NCI-H2196 treated with DMSO at 0.1 percent for 48 hours (cell line): ENCODE measurements at regions not wholly inside any gene's neighbourhood (a gene's known extent, or its start where the extent isn't known, plus 50 kb on each side); places are given as distances from the start of the nearest gene placed in this dataset.
"Not testable (repeated sequence)": the region's sequence is repeated elsewhere in the genome, so short reads cannot be mapped to it uniquely, and the experiment has no call there.

ENCODE experiments used
- DNase-seq: peaks from one replicate; lab custom pipeline; 2025; ENCODE audit not compliant: unreplicated experiment; lab: John Stamatoyannopoulos, UW

DNA sequence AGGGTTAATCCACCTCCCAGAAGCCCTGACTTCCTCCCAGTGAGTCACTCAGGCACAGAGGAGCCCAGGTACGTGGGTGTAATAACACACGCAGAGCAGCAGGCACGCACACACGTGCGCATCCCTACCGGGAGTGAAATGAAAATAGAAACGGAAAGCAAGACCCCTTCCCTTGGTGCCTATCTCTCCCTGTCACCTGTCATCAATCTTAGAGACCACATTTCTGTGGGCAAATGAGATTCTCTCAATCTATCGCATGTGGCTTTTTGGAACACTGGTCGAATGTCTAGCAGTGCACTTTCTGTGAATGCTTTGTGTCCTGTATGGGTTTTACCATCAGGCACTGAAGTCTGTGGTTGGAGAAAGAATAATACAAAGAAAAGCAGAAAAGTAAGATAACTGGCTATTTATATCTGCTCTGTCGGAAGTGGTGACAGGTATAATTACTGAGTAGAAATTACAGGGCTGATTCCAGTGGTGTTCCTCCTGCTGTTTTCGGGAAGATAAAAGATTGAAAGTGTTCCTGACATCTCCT, 137.7 kb upstream of the GRIA1 start:
- DNase-seq, result no peak

DNA sequence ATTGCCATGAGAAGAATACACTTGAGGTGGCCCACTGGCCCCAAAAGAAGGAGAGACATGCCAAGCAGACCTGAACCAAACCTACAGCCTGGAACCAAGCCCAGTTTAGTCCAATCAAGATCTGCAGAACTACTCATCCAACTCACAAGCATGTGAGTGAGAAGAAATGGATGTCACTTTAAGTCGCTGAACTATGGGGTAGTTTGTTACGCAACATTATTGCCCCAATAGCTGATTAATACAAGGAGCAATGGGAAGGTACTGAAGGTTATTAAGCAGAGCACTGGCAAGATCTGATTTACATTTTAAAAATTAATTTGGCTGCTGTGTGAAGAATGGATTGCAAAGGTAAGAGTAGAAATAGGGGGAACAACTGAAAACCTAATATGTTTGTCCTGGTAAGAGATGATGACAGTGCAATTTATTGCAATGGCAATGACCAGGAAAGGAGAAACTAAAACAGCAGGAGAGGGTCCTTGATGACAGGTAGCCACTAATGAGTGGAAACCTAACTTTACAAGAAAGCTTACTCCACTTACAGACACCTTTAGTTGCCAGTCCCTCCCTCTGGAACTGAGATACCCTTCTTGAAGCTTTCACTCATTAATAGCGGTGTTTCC, 132.9 kb upstream of the GRIA1 start:
- DNase-seq, result no peak

DNA sequence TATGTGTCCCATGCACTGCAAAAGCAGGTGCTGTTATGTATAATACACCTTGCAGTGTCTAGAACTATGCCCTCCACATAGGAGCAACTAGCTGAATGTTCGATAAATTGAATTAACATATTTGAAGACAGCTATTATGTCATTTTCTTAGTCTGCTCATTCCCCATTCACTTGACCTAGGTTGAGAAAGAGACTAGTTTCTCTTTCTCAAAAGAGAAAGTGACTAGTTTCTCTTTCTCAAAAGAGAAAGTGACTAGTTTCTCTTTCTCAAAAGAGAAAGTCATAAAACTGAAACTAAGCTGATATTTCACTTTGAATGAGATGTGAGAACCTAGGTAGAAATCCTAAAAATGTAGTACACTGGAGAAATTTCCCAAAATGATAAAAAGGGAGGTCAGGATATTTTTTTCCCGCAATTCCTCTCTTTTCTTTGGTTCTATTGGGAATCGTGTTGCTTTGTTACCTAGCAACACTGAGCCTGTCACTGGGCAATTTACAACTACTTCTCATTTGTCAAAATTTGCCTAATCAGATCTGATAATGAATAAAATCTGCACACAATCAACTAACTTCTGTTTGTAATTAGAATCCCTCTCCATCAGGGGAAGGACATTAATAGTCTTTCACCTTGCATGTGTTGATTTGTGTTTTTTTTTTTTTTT, 132.0 kb upstream of the GRIA1 start:
- DNase-seq, result no peak

DNA sequence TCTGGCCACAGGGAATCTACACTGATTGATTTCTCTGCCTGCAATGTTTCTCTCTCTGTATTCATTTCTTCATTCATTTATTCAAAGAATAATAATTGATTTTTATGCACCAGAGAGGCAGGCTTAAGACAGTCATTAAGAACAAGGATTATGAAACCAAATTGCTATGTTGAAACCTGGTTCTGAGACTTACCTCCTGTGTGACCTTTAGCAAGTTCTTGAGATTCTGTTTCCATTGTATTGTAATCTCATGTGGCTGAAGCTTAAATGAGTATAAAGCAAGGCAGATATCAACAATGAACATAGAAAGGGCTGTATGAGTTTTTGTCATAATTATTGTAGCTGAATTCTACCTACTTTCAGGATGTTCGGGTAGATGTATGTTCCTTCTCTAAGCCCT, 129.6 kb upstream of the GRIA1 start:
- DNase-seq, result no peak

DNA sequence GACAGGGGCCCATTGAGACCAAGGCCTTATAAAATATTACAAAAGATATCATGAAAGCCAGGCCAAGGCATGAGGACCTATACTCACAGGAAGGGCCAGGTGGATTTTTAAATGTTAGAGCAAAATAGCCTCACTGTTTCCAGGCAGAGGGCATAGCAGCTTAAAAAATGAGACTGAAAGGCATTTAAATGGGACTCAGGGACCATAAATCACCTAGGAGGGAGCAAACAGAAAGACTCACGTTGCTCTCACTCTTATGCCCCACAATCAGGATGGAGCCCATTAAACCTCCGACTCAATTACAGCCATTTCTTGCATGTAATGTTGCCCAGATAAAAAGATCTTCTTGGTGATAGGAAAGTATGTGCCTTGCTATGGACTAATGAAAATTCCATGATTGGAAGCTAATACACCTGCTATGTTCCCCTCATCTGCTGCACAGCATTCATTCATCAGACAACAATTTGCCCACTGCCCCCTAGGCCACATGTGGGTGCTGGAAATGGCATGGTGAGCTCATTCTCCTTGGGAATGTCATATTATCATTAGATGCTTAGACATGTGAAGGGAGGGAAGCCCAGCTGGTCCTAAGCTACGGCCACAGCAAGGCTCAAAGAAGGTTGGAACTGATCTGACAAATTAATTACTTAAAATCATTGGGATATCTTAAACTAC, 128.6 kb upstream of the GRIA1 start:
- DNase-seq, result no peak

DNA sequence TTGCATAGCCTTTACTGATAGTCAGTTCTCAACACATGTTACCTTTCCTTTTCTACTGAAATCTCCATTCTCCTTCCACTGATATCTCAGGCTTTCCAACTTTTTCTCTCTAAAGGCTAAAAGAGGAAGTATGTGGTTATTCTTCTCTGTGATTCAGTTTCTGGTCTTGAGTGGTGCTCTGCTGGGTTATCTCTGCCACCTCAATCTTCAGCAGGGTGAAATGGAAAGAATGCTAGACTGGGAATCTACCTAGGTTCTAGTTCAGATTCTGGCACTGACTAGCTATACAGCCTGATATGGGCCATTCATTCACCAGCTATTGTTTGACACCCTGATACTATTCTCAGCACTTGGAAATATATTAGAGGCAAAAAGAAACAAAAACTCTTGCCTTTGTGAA, 124.9 kb upstream of the GRIA1 start:
- DNase-seq, result no peak

DNA sequence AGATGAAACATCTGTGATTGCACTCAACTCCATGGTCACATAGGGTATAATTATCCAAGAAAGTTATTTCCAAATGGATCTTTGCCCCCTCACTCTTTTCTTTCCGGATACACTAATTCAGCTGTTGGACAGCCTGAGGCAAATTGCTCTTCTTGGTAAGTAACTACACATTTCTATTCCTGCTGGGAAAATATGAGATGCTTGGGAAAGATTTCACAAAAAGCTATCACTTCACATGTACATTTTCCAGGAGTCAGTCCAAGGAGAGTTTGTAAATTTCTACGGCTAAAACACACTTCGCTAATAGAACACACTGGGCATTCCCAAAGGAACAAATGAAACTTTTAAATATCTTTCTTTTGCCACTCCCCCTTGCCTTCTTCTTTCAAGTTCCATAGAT, 123.0 kb upstream of the GRIA1 start:
- DNase-seq, result no peak

DNA sequence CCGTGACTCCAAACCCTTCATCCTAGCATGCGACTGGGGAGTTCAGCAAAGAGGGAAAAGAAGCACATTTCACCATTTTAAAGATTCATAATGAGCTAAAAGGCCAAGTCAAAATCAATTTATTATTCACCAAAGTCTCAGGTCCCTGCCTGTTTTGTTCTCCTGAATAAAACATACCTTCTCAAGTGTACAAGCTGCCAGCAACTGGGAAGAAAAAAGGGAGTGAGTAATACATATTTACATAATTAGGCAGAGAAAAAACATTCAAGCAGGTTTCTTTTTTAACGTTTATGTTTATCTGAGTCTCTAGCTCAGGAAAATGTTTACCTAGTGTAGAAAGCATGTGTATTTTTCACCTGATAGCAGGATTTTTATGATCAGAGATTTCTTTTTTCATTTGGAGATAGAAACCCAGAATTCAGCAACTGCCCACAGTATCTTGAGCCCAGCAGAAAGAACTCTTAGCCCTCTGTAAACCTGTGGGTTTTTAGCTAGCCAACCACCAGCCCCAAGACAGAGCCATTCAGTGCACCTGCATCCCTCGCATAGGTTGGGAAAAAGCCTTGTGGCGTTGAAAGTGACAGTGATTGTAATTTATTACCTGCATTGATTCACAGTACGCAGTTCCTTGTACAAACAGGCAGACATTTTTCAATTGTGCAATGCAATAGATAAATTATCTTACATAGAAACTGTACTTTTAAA, 117.9 kb upstream of the GRIA1 start:
- no peak for DNase-seq

DNA sequence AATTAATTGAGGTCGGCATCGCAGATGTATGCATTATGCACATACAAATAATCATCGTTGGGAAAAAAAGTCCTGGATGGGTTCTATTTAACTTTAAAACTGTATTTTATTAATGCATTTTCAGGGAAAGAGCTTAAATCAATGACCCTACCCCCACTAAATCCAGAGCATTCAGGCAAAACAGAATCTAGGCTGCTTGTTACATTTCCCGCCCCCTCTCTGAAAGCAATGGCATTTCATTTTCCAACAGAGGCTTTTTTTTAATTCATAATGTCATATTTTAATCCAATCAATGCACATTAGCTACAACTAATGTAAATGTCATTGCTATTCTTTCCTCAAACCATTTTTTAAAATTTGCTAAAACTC, 117.4 kb upstream of the GRIA1 start:
- no peak for DNase-seq

DNA sequence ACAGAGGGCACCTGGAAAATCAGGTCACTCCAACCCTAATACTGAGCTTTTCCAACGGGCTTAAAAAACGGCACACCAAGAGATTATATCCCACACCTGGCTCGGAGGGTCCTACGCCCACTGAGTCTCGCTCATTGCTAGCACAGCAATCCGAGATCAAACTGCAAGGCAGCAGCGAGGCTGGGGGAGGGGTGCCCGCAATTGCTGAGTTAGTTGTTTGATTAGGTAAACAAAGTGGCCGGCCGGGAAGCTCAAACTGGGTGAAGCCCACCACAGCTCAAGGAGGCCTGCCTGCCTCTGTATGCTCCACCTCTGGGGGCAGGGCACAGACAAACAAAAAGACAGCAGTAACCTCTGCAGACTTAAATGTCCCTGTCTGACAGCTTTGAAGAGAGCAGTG, 108.8 kb upstream of the GRIA1 start:
- DNase-seq, result not testable (repeated sequence)

DNA sequence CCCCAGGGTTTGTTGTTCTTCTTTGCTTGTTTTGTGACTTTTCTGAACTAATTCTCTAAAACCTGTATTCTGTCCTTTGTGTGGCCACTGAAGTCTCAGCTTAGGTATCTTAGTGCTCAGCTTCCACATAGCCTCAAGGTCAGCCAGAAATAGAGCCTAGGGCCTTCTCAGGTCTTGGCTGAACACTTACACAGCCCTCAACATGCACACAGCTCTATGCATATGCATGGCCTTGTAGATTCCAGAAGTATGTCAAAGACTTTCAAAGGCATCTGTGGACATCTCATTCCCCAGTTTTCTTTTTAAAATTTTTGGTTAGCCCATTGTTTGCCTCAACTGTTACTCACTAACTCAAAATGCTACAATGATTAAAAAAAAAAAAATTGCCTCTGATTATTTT, 99.9 kb upstream of the GRIA1 start:
- DNase-seq, result no peak

DNA sequence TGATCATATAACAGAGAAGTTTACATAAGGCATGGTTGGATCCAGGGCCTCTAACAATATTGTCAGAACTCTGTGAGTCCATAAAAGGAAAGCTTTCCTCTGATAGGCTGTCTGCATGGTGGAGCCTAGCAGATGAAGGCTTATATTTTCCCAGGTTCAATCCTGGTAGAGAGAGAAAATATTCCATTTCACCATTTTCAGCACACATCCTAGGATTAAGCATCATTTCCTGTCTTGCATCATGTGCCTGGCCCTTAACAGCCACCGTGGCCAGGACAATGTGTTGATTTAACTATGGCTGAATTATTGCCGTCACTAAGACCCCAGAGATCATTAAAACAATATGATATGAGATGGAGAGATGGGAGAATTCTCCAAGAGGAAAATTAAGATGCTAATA, 90.9 kb upstream of the GRIA1 start:
- DNase-seq, result no peak

DNA sequence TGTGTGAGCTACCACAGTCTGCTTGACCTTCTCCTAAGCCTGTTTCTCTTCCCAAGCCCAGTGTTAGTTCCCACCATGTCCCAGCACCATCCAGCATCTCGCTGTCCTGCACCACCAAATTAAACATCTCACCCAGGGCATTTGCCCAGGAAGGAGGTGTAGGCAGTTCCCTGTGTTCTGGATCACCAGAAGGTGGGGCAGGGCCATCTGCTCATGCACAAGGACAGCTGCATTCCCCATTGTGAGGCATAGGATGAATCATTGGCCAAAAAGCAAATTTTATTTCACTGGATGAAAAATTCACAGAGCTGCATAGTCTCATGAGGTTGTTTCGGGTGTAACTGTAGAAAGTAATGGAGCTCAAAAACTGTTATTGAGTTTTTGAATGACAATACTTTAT, 89.5 kb upstream of the GRIA1 start:
- DNase-seq, result no peak

DNA sequence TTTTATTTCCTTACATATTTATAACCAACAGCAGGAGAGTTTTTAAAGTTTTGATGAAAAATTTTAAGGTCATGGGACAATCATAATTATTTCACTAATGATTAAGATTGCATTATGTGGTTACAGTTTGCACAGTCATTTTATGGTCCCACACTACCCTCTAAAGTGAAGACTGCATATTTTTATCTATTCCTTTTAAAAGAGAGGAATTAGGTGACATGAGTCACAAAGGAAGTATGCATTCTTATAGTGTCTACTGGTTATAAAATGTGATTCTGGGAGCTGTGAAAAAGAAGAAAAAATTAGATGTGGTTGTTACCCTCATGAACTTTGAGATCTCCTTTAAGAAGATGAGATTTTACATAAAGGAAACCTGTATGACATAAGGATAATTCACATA, 87.9 kb upstream of the GRIA1 start:
- no peak for DNase-seq

DNA sequence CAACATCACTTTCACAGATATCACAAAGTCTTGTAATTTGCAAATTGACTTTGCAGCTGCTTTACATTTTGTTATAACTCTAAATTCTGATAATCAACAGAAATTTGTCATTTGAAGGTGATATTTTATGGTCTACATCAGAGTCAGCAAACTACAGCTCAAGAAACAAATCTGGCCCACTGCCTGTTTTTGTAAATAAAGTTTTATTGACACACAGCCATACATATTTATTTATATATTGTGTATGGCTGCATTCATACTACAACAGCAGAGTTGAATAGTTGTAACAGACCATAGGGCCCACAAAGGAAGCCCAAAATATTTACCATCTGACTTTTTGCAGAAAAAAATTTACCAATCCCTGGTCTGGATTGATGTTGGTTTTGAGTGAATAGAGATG, 87.0 kb upstream of the GRIA1 start:
- DNase-seq, result no peak

DNA sequence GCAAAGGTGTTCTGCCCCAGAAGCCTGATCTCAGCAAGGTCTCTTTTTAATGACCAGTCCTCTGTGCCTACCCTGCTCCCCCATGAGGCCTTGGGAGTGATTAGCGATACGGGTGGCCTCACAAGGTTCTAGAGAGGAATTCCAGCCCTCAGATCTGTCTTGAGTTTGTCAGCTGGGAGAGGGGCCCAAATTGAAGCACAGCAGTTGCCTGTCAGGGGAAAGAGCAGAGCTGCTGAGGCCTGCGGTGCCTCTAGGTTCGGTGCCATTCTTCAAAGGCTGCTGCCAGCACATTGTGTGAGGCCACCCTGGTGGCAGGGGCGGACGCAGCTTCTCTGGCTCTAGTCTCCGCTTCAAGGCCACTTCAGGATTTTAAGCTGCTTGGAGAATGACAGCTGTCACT, 85.7 kb upstream of the GRIA1 start:
- DNase-seq, result no peak

DNA sequence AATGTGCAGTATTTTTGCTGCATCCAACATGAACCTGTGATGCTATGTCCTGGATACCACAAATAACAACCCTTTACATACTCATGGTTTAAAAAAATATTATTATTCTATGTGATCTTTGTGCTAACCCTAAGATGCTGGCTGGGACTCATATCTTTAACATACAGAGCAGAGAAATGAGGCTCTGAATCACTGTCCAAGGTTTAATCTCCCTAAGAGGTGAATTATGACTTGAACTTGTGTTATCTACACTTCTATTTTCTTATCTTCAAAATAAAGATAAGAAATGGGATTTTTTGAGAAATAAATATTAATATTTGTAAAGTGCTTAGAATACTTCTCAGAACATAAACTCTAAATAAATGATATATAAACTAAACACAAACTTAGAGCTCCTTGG, 68.8 kb upstream of the GRIA1 start:
- no peak for DNase-seq

DNA sequence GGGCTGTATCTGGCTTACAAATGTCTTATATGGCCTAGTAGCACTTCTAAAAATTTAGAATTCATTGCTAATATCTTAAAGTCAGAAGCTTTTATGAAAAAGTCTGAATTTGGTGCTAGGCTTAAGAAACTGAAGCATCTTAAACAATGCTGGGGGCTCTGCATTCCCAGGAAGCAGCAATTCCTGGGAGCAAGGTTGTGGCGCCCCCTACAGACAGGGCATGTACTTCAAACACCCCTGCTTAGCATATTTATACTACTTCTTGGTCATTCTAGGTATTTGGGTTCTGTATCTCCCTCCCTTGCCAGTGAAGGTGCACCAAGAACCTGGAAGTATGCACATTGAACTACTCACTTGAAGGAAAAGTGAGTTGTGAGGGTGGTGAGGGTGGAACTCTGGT, 64.6 kb upstream of the GRIA1 start:
- no peak for DNase-seq

DNA sequence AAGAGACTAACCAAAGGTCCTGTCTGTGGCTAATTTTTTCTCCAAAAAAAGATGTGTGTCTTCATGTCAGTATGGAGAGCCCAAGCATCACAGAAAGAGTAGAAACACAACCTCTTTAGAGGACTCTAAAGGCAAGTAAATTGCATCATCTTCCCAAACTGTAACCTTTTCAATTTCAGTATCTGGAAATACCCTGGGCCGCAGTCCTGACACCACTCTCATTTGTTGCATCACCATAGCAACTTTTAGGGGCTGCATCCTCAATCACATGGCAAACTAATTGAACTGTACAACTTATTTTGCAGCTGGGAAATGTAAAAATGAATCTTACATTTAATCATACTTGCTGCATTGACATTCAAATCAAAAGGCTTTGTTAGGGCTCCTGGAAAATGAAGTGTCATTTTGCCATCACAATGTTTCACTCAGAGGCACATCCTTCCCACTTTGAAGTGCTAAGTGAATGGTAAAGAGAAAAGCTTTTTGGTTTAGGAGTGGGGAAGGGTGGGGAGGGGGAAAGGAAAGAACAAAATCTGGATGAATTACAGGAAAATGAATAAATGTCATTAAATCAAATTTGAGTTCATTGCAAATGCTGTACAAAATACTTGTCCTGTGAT, 60.6 kb upstream of the GRIA1 start:
- DNase-seq, result no peak

DNA sequence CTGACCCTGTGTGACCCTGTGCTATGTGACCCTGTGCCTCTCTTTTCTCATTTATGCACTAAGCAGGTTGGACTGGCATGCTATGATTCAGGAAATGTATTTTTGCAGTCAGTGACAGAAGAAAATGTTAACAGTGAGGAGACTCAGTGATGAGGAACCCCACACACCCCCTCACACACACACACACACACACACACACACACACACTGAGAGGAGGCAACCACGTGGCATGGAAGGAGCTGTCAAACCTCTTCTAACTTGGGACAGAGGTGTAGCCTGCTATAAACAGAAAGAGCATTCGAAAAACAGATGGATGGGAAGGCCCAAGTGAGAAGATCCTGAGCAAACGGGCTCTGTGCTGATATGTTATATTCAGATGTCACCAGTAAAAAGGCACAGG, 57.9 kb upstream of the GRIA1 start:
- no peak for DNase-seq

DNA sequence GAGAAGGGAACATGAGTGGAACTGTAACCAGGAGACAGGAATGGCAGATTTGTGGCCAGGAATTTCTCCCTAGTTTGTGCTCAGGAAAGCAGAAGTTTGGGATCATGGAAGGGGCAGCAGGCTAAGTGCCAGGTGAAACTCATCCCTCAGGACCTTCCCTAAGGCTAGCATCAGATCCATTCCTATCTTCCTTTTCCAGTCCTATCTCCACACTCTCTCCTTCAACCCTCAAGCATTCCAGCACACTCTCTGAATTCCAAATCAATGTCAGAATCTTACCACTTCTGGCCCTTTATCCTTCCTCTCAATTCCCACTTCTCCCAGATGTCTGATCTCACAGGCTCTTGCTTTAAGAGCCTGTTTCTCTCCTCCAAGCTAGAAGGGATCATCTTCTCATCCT, 53.2 kb upstream of the GRIA1 start:
- no peak for DNase-seq

DNA sequence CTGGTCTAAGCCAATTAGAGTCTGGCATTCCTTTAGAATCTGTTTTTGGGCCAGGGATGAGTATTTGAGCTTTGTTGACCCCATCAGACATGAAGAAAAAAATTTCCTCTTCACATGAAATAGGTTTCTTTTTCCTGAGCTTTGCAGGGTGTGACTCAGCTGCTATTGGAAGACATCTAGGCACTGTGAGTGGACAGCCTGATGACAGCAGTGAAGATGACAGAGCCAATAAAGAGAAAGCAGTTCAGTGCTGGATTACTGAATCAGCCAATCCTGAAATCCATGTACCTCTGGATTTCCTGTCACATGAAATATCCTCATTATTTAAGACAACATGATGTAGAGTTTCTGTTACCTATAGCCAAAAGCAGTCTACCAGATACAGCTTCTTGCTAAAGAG, 51.3 kb upstream of the GRIA1 start:
- no peak for DNase-seq
